ENCODE measurements at regions not wholly inside any gene's neighbourhood (a gene's known extent, or its start where the extent isn't known, plus 50 kb on each side); places are given as distances from the start of the nearest gene placed in this dataset.

- intact Hi-C loops (cut with DNase I; ENCODE audit: low total_unique reads), result no loop called here
- Histone ChIP-seq H3K27ac (no peak overlapping the region), H3K36me3 (no peaks in the 10 kb centered on the region)
Measured at GRCh38 chr10:83656924-83657323, 482.4 kb upstream of the GHITM start.

GRCh38 chr10:83657487-83657886 lies 481.8 kb upstream of the GHITM start:
- DNase-seq, result no peak
- no peak overlapping the region for H3K27ac ChIP-seq
- no peaks in the 10 kb centered on the region for H3K27me3 ChIP-seq
- H3K4me1 ChIP-seq, result no peaks in the 10 kb centered on the region
- H3K36me3 ChIP-seq, result no peaks in the 10 kb centered on the region
- intact Hi-C loops (cut with DNase I; ENCODE audit: low total_unique reads), result no loop called here
- H3K4me3 ChIP-seq, result no peak overlapping the region
- TF ChIP-seq CTCF (IDR thresholded peaks at IDR 0.05) (no peak), POLR2A (IDR thresholded peaks at IDR 0.05) (no peak)
- H3K9me3 ChIP-seq, result no peaks in the 10 kb centered on the region

More at GRCh38 chr10:83656924-83657323, 482.4 kb upstream of the GHITM start:
- H3K9me3 ChIP-seq, result no peaks in the 10 kb centered on the region
- no peaks in the 10 kb centered on the region for H3K27me3 ChIP-seq
- no peak for TF ChIP-seq POLR2A (IDR thresholded peaks at IDR 0.05)
- TF ChIP-seq CTCF (IDR thresholded peaks at IDR 0.05), result no peak
- no peak for DNase-seq
- no peak overlapping the region for H3K4me3 ChIP-seq
- no peaks in the 10 kb centered on the region for H3K4me1 ChIP-seq

GRCh38 chr10:83663918-83664317 lies 475.4 kb upstream of the GHITM start:
- Histone ChIP-seq H3K9me3 (no peaks in the 10 kb centered on the region), H3K27ac (no peak overlapping the region), H3K36me3 (no peaks in the 10 kb centered on the region), H3K4me3 (no peak overlapping the region), H3K27me3 (no peaks in the 10 kb centered on the region), H3K4me1 (no peaks in the 10 kb centered on the region)
- no peak for DNase-seq
- intact Hi-C loops (cut with DNase I; ENCODE audit: low total_unique reads), result no loop called here
- TF ChIP-seq CTCF (IDR thresholded peaks at IDR 0.05) (no peak), POLR2A (IDR thresholded peaks at IDR 0.05) (no peak)

- no peak for TF ChIP-seq CTCF (IDR thresholded peaks at IDR 0.05)
- no peak for TF ChIP-seq POLR2A (IDR thresholded peaks at IDR 0.05)
- Histone ChIP-seq H3K4me1 (no peaks in the 10 kb centered on the region), H3K36me3 (no peaks in the 10 kb centered on the region), H3K4me3 (no peak overlapping the region), H3K27ac (no peak overlapping the region), H3K27me3 (no peaks in the 10 kb centered on the region), H3K9me3 (no peaks in the 10 kb centered on the region)
- no peak for DNase-seq
- intact Hi-C loops (cut with DNase I; ENCODE audit: low total_unique reads), result no loop called here
Measured at GRCh38 chr10:83666762-83667161, 472.5 kb upstream of the GHITM start.

GRCh38 chr10:83667594-83667993 lies 471.7 kb upstream of the GHITM start:
- DNase-seq, result no peak
- no peaks in the 10 kb centered on the region for H3K27me3 ChIP-seq
- H3K4me3 ChIP-seq, result no peak overlapping the region
- no peak overlapping the region for H3K27ac ChIP-seq
- TF ChIP-seq POLR2A (IDR thresholded peaks at IDR 0.05), result no peak
- TF ChIP-seq CTCF (IDR thresholded peaks at IDR 0.05), result no peak
- intact Hi-C loops (cut with DNase I; ENCODE audit: low total_unique reads), result no loop called here
- no peaks in the 10 kb centered on the region for H3K9me3 ChIP-seq
- H3K36me3 ChIP-seq, result no peaks in the 10 kb centered on the region
- no peaks in the 10 kb centered on the region for H3K4me1 ChIP-seq

Measured in uterus (tissue), 3 donors.